ENCODE measurements at regions not wholly inside any gene's neighbourhood (a gene's known extent, or its start where the extent isn't known, plus 50 kb on each side); places are given as distances from the start of the nearest gene placed in this dataset.

DNA sequence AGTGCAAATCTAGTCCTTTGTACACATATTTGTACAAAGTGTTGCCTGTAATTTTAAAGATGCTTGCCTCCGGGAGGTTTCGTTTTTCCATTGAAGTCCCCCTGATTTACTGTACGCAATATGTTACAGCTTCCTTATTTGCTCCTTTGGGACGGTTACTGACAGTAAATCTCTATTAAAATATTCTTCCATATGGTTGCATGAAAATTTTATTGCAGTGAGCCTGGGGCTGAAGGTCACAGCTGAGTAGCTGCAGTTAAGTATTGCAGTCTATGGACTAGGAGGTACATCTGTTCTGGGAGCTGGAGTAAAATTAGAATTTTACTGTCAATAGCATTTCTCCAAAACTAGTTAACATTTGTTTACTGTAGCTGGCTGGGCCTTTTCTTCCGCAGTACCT is 119.2 kb downstream of the ETAA1 start:
- ChIA-PET CTCF (interaction anchor here (1.1 kb wide), 1 partner anchor 38 kb away, joined by 3 read pairs; no protein-coding TSS in a partner anchor), POLR2A (no interaction called here)
- TF ChIP-seq ZNF302 (CRISPR knock-in tag; IDR thresholded peaks at IDR 0.05) (no peak), MAFK (IDR thresholded peaks at IDR 0.05; ENCODE audit: partially characterized antibody) (no peak), RNF2 (IDR thresholded peaks at IDR 0.05; ENCODE audit: borderline replicate concordance, low read depth) (no peak), CHD2 (IDR thresholded peaks at IDR 0.05; ENCODE audit: low read length, partially characterized antibody) (no peak), NPAS2 (CRISPR knock-in tag; IDR thresholded peaks at IDR 0.05; ENCODE audit: borderline replicate concordance) (no peak), NFE2L2 (conservative IDR thresholded peaks at IDR 0.05; ENCODE audit: low read length) (no peak), HOXA7 (CRISPR knock-in tag; IDR thresholded peaks at IDR 0.05) (no peak), JUNB (IDR thresholded peaks at IDR 0.05) (no peak), MAZ (IDR thresholded peaks at IDR 0.05; ENCODE audit: borderline replicate concordance, low read depth, low read length) (no peak), KDM5A (IDR thresholded peaks at IDR 0.05) (no peak), EP300 (IDR thresholded peaks at IDR 0.05) (no peak), HEYL (CRISPR knock-in tag; IDR thresholded peaks at IDR 0.05) (no peak), NR3C1 (IDR thresholded peaks at IDR 0.05) (no peak), TFCP2L1 (CRISPR knock-in tag; IDR thresholded peaks at IDR 0.05) (no peak)
- TF ChIP-seq, protein P1, sequence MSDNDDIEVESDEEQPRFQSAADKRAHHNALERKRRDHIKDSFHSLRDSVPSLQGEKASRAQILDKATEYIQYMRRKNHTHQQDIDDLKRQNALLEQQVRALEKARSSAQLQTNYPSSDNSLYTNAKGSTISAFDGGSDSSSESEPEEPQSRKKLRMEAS (IDR thresholded peaks at IDR 0.05): no peak
- TF ChIP-seq, protein P2, sequence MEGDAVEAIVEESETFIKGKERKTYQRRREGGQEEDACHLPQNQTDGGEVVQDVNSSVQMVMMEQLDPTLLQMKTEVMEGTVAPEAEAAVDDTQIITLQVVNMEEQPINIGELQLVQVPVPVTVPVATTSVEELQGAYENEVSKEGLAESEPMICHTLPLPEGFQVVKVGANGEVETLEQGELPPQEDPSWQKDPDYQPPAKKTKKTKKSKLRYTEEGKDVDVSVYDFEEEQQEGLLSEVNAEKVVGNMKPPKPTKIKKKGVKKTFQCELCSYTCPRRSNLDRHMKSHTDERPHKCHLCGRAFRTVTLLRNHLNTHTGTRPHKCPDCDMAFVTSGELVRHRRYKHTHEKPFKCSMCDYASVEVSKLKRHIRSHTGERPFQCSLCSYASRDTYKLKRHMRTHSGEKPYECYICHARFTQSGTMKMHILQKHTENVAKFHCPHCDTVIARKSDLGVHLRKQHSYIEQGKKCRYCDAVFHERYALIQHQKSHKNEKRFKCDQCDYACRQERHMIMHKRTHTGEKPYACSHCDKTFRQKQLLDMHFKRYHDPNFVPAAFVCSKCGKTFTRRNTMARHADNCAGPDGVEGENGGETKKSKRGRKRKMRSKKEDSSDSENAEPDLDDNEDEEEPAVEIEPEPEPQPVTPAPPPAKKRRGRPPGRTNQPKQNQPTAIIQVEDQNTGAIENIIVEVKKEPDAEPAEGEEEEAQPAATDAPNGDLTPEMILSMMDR (IDR thresholded peaks at IDR 0.05): no peak
- TF ChIP-seq, protein P3, sequence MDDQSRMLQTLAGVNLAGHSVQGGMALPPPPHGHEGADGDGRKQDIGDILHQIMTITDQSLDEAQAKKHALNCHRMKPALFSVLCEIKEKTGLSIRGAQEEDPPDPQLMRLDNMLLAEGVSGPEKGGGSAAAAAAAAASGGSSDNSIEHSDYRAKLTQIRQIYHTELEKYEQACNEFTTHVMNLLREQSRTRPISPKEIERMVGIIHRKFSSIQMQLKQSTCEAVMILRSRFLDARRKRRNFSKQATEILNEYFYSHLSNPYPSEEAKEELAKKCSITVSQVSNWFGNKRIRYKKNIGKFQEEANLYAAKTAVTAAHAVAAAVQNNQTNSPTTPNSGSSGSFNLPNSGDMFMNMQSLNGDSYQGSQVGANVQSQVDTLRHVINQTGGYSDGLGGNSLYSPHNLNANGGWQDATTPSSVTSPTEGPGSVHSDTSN (IDR thresholded peaks at IDR 0.05): no peak
- TF ChIP-seq, protein P4, sequence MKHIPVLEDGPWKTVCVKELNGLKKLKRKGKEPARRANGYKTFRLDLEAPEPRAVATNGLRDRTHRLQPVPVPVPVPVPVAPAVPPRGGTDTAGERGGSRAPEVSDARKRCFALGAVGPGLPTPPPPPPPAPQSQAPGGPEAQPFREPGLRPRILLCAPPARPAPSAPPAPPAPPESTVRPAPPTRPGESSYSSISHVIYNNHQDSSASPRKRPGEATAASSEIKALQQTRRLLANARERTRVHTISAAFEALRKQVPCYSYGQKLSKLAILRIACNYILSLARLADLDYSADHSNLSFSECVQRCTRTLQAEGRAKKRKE (CRISPR knock-in tag; IDR thresholded peaks at IDR 0.05; ENCODE audit: low read depth): no peak
- Histone ChIP-seq H3K4me3 (no peak overlapping the region), H3K4me2 (no peak overlapping the region), H3K27ac (no peak overlapping the region), H3K9me3 (no peaks in the 10 kb centered on the region), H3K4me1 (no peaks in the 10 kb centered on the region)
- WGBS (ENCODE audit: missing lambda C conversion rate): 83% methylated on average over 5 of the region's 5 CpGs
- DNase-seq (ENCODE audit: low read depth in 1 of 2, low spot score in 1 of 2) (no peak), FAIRE-seq (no peak), ATAC-seq (no peak)

DNA sequence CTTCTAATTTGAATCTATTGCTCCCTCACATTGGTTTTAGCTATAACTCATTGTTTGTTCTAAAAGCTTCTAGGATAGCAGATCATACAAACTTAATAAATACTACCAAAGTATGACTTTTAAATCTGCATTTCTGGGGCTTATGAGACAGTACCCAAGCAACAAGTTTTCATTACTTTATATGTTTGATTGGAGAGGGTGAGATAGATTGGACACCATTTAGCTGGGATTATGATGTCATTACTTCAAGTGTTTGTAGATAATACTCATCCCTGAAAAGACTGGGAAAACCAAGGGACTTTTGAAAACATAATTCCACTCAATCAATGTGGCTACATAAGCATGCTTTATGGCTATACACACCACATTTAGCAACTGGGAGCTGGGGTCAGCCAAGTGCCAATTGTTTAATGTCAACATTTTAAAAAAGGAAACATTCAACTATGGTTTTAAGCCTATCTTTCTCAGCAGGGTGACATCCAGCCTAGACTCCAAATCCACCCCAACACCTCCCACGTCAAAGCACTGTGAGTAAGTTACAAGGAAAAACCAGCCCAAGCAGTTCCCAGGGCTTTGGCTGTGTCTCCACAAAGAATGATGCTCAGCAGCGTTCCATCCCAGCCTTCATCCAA is 119.9 kb downstream of the ETAA1 start:
- no peaks in the 10 kb centered on the region for H3K4me1 ChIP-seq
- TF ChIP-seq, protein P5, sequence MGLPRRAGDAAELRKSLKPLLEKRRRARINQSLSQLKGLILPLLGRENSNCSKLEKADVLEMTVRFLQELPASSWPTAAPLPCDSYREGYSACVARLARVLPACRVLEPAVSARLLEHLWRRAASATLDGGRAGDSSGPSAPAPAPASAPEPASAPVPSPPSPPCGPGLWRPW (IDR thresholded peaks at IDR 0.05): no peak
- TF ChIP-seq, protein P2 (IDR thresholded peaks at IDR 0.05): no peak
- no peak for TF ChIP-seq RNF2 (IDR thresholded peaks at IDR 0.05; ENCODE audit: borderline replicate concordance, low read depth)
- TF ChIP-seq KDM1A (IDR thresholded peaks at IDR 0.05; ENCODE audit: low read depth): no peak
- TF ChIP-seq EP300 (IDR thresholded peaks at IDR 0.05): no peak
- no peak for TF ChIP-seq NPAS2 (CRISPR knock-in tag; IDR thresholded peaks at IDR 0.05; ENCODE audit: borderline replicate concordance)
- TF ChIP-seq POLR2AphosphoS2 (conservative IDR thresholded peaks at IDR 0.05; ENCODE audit: low read length): no peak
- no peak for TF ChIP-seq KDM5A (IDR thresholded peaks at IDR 0.05)
- TF ChIP-seq, protein P3 (IDR thresholded peaks at IDR 0.05): no peak
- no peak for TF ChIP-seq ZSCAN20 (CRISPR knock-in tag; IDR thresholded peaks at IDR 0.05)
- TF ChIP-seq RARB (CRISPR knock-in tag; IDR thresholded peaks at IDR 0.05): no peak
- TF ChIP-seq HOXB13 (CRISPR knock-in tag; IDR thresholded peaks at IDR 0.05; ENCODE audit: low read depth): no peak
- TF ChIP-seq ZNF302 (CRISPR knock-in tag; IDR thresholded peaks at IDR 0.05): no peak
- TF ChIP-seq FOSB (CRISPR knock-in tag; IDR thresholded peaks at IDR 0.05): no peak
- TF ChIP-seq, protein P1 (IDR thresholded peaks at IDR 0.05): no peak
- no peak for TF ChIP-seq SMC3 (IDR thresholded peaks at IDR 0.05)
- TF ChIP-seq CBX2 (IDR thresholded peaks at IDR 0.05; ENCODE audit: borderline replicate concordance, low read depth): no peak
- no peak for TF ChIP-seq HEYL (CRISPR knock-in tag; IDR thresholded peaks at IDR 0.05)
- no peak for TF ChIP-seq FOSL2 (IDR thresholded peaks at IDR 0.05)
- no peak for TF ChIP-seq FOSL2 (CRISPR knock-in tag; IDR thresholded peaks at IDR 0.05)
- ATAC-seq (peak in 1 of 2 experiments; percentile 42; a peak in 2 of 6 replicates), FAIRE-seq (no peak), DNase-seq (ENCODE audit: low read depth in 1 of 2, low spot score in 1 of 2) (peak in 1 of 2 experiments; percentile 3)
- H3K9me3 ChIP-seq: no peaks in the 10 kb centered on the region
- POLR2A ChIA-PET: no interaction called here
- WGBS (ENCODE audit: missing lambda C conversion rate): 46% methylated on average over 2 of the region's 2 CpGs
- H3K27ac ChIP-seq: no peak overlapping the region
- H3K4me3 ChIP-seq: no peak overlapping the region
- H3K4me2 ChIP-seq: no peak overlapping the region
- CTCF ChIA-PET: interaction anchor here (1.0 to 1.1 kb wide), 3 partner anchors 15 to 38 kb away, joined by 3 read pairs; no protein-coding TSS in a partner anchor
